Fibroblast of lung (primary cell): ENCODE measurements at regions not wholly inside any gene's neighbourhood (a gene's known extent, or its start where the extent isn't known, plus 50 kb on each side); places are given as distances from the start of the nearest gene placed in this dataset.

Source experiments
- DNase-seq, 2 donors: peaks; one replicate each; pipeline versions ENCODE4 v3.0.0 to v3.0.0-alpha.2; 2010; ENCODE audit warnings: low read depth in 2 of 2
- H2AFZ ChIP-seq: 2 replicates; pipeline ENCODE4 v1.5.1; 2012; ENCODE audit warnings: low read length, control low read depth, inconsistent platforms
- H3K27ac ChIP-seq: 2 replicates; pipeline ENCODE4 v1.5.1; 2011; ENCODE audit warnings: low read length, control low read depth; ENCODE audit not compliant: insufficient read depth
- H3K27me3 ChIP-seq: 2 replicates; pipeline ENCODE4 v1.5.1; 2011; ENCODE audit warnings: mild to moderate bottlenecking, low read length; ENCODE audit not compliant: control insufficient read depth, insufficient read depth
- H3K36me3 ChIP-seq: 2 replicates; pipeline ENCODE4 v1.5.1; 2011; ENCODE audit warnings: low read length; ENCODE audit not compliant: control insufficient read depth, insufficient read depth
- H3K4me1 ChIP-seq: 2 replicates; pipeline ENCODE4 v1.5.1; 2011; ENCODE audit warnings: low read length; ENCODE audit not compliant: control insufficient read depth, insufficient read depth; ENCODE audit errors: extremely low read depth
- H3K4me2 ChIP-seq: 2 replicates; pipeline ENCODE4 v1.5.1; 2011; ENCODE audit warnings: low read length, control low read depth; ENCODE audit not compliant: insufficient read depth; ENCODE audit errors: extremely low read depth
- H3K4me3 ChIP-seq, 4 experiments: fragments of 200-600 bp in 1 of 4; sonication (generic) in 1 of 4; replicated peaks in 1 of 4; 2 replicates each; pipeline ENCODE4 v1.5.1; 2011 to 2016; ENCODE audit warnings: low read length in 4 of 4, low read depth in 3 of 4, mild to moderate bottlenecking in 3 of 4, control low read depth in 2 of 4, inconsistent platforms in 1 of 4, mixed read lengths in 1 of 4; ENCODE audit not compliant: insufficient read depth in 1 of 4; ENCODE audit errors: control extremely low read depth in 1 of 4
- H3K79me2 ChIP-seq: 2 replicates; pipeline ENCODE4 v1.5.1; 2012; ENCODE audit warnings: mild to moderate bottlenecking, low read length, inconsistent platforms; ENCODE audit not compliant: control insufficient read depth, insufficient read depth
- H3K9ac ChIP-seq: 2 replicates; pipeline ENCODE4 v1.5.1; 2011; ENCODE audit warnings: mild to moderate bottlenecking, low read length, control low read depth; ENCODE audit not compliant: insufficient read depth
- H3K9me3 ChIP-seq: 2 replicates; pipeline ENCODE4 v1.5.1; 2012; ENCODE audit warnings: low read depth, low read length; ENCODE audit not compliant: control insufficient read depth, insufficient read depth
- H4K20me1 ChIP-seq: 2 replicates; pipeline ENCODE4 v1.5.1; 2011; ENCODE audit warnings: low read length; ENCODE audit not compliant: control insufficient read depth, insufficient read depth; ENCODE audit errors: extremely low read depth
- EZH2 ChIP-seq: IDR thresholded peaks from 2 replicates; pipeline ENCODE4 v1.5.1; 2012; ENCODE audit warnings: low read length, control low read depth, mild to moderate bottlenecking; ENCODE audit errors: missing control alignments
- TF ChIP-seq, protein P1 (sequence below), 2 donors: IDR thresholded peaks in 1 of 2; conservative IDR thresholded peaks in 1 of 2; 1 replicate in 1 of 2; 2 replicates in 1 of 2; pipeline ENCODE4 v1.5.1; 2011 to 2012; ENCODE audit warnings: low read length in 2 of 2, control low read depth in 1 of 2, inconsistent platforms in 1 of 2, low read depth in 1 of 2, mild to moderate bottlenecking in 1 of 2

DNA sequence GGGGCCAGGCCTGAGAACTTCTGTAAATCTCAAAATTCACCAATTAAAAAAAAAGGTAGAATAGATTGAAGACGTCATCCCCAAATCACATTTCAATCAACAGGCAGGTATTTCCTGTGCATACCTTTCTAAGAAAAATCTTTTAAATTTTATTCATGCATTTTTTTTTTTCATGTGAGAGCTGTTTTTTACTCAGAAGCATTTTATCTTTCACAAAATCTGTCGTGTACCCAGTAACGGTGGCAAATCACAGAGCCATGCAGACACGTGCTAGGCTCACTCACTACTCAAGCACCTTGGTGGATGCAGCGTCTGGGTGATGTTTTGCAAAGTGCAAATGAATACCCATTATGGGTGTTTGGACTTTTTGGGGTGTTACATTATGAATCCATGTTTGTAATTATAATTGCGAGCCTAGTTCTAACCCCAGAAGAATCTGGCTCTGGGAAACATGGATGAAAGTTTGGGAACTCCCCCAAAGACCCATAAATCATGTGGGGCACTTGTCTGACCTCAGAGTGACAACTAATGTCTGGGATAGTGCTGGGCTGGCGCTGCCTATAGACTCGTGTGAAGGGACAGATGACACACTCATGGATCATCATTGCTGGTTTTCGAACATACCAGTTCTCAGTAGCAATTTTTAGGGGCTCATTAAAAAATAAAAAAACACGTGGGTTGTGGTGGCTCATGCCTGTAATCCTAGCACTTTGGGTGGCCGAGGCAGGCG lies 335.2 kb downstream of the LPIN1 start:
- H4K20me1 ChIP-seq = no peaks in the 10 kb centered on the region
- no peaks in the 10 kb centered on the region for H3K4me1 ChIP-seq
- no peak overlapping the region for H3K4me3 ChIP-seq
- H3K79me2 ChIP-seq = no peaks in the 10 kb centered on the region
- H3K9me3 ChIP-seq = no peaks in the 10 kb centered on the region
- no peaks in the 10 kb centered on the region for H3K27me3 ChIP-seq
- TF ChIP-seq, protein P1, sequence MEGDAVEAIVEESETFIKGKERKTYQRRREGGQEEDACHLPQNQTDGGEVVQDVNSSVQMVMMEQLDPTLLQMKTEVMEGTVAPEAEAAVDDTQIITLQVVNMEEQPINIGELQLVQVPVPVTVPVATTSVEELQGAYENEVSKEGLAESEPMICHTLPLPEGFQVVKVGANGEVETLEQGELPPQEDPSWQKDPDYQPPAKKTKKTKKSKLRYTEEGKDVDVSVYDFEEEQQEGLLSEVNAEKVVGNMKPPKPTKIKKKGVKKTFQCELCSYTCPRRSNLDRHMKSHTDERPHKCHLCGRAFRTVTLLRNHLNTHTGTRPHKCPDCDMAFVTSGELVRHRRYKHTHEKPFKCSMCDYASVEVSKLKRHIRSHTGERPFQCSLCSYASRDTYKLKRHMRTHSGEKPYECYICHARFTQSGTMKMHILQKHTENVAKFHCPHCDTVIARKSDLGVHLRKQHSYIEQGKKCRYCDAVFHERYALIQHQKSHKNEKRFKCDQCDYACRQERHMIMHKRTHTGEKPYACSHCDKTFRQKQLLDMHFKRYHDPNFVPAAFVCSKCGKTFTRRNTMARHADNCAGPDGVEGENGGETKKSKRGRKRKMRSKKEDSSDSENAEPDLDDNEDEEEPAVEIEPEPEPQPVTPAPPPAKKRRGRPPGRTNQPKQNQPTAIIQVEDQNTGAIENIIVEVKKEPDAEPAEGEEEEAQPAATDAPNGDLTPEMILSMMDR (conservative IDR thresholded peaks at IDR 0.05 in 1 of 2, IDR thresholded peaks at IDR 0.05 in 1 of 2; ENCODE audit: low read depth in 1 of 2, low read length in 2 of 2) = no peak
- TF ChIP-seq EZH2 = no peak
- H3K36me3 ChIP-seq = no peaks in the 10 kb centered on the region
- no peak overlapping the region for H3K27ac ChIP-seq
- no peak overlapping the region for H2AFZ ChIP-seq
- no peak overlapping the region for H3K9ac ChIP-seq
- no peak overlapping the region for H3K4me2 ChIP-seq
- DNase-seq = no peak

DNA sequence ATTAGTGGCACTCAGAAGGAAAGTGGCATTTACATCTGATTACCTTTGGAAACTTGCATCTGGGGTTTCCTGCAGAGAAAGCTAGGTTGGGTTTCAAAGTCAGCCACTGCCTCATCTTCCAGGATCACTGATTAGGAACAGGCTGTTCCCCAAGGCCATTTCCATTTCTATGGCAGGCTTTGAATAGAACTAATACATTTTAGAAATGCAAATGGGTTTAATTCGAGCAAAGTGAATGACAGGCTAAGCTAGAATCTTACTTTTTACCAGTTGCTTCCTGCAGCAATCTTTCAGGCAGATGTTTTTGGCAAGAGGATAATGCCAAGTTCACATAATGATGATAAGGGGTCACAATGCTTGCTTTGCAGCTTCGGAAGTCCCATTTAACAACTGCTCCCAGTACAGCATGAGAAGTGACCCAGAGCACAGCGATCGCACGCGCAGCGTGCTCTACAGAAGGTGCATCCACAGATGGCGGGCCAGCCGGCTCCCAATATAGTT lies 336.7 kb downstream of the LPIN1 start:
- Histone ChIP-seq H3K27me3 (no peaks in the 10 kb centered on the region), H3K4me2 (no peak overlapping the region), H3K36me3 (no peaks in the 10 kb centered on the region), H3K4me3 (no peak overlapping the region), H3K4me1 (no peaks in the 10 kb centered on the region), H3K9me3 (no peaks in the 10 kb centered on the region), H3K27ac (no peak overlapping the region), H3K9ac (no peak overlapping the region), H3K79me2 (no peaks in the 10 kb centered on the region), H4K20me1 (no peaks in the 10 kb centered on the region), H2AFZ (no peak overlapping the region)
- TF ChIP-seq, protein P1 (conservative IDR thresholded peaks at IDR 0.05 in 1 of 2, IDR thresholded peaks at IDR 0.05 in 1 of 2; ENCODE audit: low read depth in 1 of 2, low read length in 2 of 2) = no peak
- no peak for TF ChIP-seq EZH2
- no peak for DNase-seq

DNA sequence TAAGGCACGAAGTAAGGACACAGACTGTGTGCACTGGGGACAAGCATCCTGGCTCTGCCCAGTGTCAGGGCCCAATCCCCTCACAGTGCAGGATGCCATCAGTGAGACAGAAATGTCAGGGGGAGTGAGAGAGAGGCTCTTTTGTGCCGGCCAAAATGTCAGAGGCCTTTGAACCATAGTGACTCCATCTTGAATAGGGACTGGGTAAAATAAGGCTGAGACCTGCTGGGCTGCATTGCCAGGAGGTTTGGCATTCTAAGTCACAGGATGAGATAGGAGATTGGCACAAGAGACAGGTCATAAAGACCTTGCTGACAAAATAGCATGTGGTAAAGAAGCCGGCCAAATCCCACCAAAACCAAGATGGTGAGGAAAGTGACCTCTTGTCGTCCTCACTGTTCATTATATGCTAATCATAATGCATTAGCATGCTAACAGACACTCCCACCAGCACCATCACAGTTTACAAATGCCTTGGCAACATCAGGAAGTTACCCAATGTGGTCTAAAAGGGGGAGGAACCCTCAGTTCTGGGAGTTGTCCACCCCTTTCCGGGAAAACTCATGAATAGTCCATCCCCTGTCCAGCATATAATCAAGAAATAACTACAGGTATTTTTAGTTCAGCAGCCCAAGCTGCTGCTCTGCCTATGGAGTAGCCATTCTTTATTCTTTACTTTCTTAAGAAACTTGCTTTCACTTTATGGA lies 337.4 kb downstream of the LPIN1 start:
- Histone ChIP-seq H3K9ac (no peak overlapping the region), H4K20me1 (no peaks in the 10 kb centered on the region), H3K4me3 (no peak overlapping the region), H3K9me3 (no peaks in the 10 kb centered on the region), H3K36me3 (no peaks in the 10 kb centered on the region), H3K4me2 (no peak overlapping the region), H3K27me3 (no peaks in the 10 kb centered on the region), H3K4me1 (no peaks in the 10 kb centered on the region), H3K79me2 (no peaks in the 10 kb centered on the region), H2AFZ (no peak overlapping the region), H3K27ac (no peak overlapping the region)
- TF ChIP-seq, protein P1 (conservative IDR thresholded peaks at IDR 0.05 in 1 of 2, IDR thresholded peaks at IDR 0.05 in 1 of 2; ENCODE audit: low read depth in 1 of 2, low read length in 2 of 2) = no peak
- no peak for TF ChIP-seq EZH2
- DNase-seq = no peak
